HK-2 (cell line): ENCODE measurements at regions not wholly inside any gene's neighbourhood (a gene's known extent, or its start where the extent isn't known, plus 50 kb on each side); places are given as distances from the start of the nearest gene placed in this dataset.

Experiments used
- DNase-seq: peaks from one replicate; pipeline ENCODE4 v3.0.0-alpha.2; 2018; ENCODE audit not compliant: unreplicated experiment

DNA sequence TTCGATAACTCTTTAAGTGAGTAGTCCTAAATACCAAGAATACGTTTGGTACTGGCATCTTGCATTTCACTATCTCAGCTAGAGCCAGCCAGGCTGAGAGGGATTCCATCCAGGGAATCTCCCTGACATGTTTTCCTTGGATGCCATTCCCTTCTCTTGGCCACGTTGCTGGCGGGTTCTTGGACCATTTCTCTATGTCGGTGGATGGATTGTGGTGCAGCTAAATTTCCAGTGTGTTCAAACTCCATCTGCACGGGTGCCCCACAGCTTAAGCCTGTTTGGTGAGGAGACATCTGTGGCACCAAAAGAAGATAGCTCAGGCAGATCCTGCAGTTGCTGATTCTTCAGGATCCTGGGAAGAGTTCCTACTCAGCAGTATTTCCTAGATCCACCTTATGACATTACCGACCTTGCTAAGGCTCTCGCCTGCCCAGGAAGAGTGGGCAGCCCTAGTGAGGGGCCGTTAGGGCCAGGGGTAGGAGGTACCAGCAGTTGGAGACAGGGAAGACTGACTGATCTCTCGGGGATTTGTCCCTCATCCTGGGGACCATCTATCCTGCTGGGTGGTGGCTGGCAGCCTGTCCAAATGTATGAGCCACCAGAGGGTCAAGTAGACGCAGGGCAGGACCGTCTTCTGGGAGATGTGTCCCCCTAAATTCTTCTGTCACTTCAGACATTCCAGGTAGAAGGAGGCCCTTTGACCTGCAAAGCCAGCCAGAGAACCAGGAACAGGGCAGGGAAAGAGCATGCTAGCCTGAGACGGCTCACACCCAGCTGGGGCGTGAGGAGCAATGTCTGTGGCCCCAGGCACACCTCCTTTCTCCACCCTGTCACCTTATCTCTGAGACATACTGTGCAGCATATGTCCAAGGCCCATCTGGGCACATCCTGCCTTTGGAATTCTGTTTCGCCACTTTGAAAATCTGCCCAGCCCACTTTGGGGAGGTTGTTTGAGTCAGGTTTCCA lies 72.6 kb upstream of the CAPRIN2 start:
- DNase-seq: no peak

- DNase-seq: no peak
These were observed 71.5 kb upstream of the CAPRIN2 start for GRCh38 chr12:30826276-30826675.

DNA sequence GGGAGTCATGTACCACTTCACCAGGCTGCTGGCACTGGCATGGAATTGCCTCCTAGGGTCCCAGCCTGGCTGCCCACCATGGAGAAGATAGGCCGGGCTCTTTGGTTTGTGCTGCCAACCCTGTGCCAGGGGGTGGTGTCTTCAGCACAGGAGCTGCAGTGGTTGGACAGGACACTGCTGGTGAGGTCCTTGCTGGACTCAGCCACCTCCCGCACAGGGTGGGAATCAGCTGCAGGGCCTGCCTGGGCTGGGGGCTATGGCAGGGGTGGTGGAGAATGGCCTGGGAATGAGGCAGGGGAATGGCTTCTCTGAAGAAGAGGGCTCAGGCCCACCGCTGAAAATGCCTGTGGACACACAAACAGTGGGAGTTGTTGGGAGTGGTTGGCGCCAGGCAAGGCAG lies 70.6 kb upstream of the CAPRIN2 start:
- no peak for DNase-seq

DNA sequence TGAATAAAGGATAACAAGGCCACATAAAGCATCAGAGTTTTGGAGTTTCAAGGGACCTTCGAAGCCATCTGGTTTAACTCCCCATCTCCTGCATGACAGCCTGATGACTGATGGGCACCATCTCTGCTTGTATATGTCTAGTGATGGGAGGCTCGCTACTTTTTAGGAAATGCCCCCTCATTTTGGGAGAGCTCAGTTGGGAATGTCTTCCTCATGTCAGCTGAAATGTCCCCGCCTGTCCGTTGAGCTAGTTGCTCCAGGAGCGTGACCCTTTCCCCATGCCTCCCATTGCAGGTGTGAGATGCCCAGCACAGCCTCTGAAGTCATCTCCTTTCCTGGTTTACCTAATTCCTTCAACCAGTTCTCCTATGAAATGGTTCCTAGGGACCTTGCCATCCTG lies 69.6 kb upstream of the CAPRIN2 start:
- DNase-seq: no peak

GRCh38 chr12:30823764-30824163 lies 69.0 kb upstream of the CAPRIN2 start:
- no peak for DNase-seq

- no peak for DNase-seq
These were observed 68.5 kb upstream of the CAPRIN2 start for GRCh38 chr12:30823156-30823699.

DNA sequence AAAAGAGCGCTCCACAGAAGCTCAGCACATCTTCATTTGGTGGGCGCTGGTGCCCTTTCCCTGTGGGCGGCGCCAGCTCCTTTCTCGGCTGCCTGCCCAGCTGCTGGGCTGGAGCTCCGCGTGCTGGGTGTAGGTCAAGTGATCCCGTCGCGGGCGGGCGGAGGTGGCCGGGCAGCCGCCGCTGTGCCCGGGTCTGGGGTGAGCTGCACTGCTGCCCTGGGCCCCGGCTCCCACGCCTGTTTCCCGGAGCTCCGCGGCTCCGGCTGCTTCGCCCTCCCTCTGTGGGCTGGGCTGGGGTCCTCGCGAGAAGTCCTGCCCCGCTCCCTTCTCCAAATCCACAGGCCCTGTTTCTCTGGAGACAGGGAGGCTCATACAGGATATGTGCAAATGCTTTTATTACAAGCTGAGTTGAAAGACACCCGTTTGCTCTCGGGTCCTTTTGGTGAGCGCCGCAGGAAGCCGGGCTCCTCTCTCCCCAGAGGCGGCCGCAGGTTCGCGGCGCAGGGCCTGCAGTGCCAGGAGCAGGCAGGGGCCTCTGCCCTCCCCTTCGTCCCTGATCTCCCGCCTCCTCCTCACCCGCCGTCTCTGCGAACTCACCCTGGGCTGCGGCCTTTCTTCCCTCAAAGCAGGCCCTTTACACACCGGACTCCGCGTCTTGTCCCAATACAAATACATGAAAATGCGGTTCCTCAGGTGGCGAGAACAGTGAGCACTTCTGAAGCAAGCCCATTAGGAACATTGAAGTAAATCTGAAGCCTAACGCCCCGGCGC lies 67.8 kb upstream of the CAPRIN2 start:
- peak; percentile 12 for DNase-seq

DNA sequence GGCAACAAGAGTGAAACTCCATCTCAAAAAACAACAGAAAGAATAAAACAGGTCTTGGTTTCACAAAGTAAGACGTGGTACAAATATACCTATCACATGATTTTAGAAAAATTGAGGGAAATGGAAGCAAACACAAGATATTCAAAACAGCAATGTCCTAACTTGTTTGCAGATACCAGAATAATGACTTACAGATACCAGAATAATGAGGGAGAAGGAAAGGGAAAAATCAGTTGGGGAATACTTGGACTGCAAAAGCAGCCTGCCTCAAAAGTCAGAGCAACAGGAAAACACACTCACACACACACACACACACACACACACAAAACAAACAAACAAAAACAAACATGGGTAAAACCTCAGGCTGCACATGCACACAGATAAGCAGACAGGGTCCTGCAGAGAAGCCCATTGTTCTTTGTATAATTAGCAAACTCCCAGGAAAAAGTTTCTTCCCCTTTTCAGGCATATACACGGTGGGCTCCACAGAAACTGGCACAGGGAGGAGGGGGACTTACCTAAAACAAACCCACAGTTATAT lies 65.7 kb upstream of the CAPRIN2 start:
- no peak for DNase-seq

DNA sequence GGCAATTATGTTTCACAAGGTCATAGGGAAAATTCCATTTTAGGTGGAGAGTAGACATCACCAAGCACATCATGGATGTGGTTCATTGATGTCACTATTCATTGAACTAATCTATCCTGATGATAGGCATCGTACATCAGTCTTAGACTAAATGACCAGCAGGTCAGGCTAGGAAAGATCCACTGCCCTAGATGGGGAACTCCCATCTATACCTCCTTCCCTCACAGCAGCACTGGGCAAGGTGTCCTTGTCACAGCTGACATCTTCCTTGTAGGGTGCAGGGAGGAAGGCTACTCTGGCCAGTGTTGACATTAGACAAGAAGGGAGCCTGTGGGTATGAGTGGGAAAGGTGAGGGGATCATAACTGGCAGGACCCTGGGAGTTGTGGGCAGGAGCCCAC lies 63.8 kb upstream of the CAPRIN2 start:
- no peak for DNase-seq

DNA sequence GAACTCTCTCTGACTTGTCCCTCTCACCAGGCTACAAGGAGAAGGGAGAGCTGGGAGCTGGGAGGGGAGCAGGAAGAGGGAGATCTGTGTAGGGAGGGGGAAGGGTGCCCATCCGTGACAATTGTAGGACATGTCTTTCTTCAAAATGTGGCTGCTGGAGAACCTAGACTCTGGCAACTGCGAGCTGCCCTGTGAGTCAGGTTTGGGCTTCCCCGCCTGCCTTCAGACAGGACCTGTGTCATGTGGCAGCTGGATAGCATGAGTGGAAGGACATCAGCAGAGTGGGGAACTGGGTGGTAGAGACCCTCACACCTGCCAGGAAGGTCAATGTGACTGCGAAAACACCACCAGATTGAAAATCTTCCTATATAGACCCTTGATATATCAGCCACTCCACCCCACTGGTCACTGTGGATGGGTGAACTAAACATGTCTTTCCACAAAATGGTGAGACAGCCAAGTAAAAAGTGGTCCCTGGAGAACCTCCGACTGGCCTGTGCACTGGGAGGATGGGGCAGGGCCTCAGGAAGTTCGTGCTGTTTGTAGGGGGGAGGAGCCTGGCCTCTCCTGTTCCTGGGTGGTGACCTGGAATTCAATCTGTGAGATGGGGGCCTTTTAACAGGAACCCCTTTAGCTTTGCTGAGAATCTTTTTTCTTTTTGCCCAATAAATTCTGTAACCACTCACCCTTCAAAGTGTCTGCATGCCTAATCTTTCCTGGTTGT lies 62.2 kb upstream of the CAPRIN2 start:
- no peak for DNase-seq

GRCh38 chr12:30814295-30814655 lies 59.5 kb upstream of the CAPRIN2 start:
- DNase-seq: no peak

DNA sequence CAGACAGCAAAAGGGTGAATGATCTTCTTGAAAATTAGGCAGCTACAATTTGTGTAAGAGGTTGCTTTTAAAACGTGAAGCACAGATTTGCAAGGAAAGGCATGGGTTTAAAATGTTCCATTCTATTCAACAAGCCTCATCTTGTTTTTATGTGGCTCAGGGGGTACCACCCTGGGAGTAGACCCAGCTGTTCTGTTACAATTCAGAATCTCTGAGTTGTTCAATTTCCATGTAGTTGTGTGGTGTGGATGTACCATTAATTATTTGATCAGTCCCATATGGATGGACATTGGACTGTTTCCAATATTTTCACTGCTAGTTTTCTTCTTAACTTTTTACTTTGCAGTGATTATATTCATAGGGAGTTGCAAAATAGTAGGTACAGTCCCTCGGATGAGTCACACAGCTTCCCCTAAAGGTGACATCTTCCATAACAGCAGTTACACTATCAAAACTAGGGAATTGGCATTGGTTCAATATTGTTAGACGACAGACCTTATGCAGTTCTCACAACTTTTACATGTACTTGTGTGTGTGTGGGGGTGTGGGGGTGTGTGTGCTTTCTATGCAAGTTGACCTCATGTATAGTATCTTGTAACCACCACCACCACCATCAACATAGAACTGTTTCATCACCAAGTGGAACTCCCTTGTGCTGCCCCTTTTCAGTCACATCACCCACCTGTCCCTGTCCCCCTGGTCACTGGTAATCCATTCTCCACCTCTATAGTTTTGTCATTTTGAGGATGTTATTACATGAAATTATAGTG lies 59.0 kb upstream of the CAPRIN2 start:
- DNase-seq: no peak

GRCh38 chr12:30811966-30812365 lies 57.2 kb upstream of the CAPRIN2 start:
- DNase-seq: no peak

DNA sequence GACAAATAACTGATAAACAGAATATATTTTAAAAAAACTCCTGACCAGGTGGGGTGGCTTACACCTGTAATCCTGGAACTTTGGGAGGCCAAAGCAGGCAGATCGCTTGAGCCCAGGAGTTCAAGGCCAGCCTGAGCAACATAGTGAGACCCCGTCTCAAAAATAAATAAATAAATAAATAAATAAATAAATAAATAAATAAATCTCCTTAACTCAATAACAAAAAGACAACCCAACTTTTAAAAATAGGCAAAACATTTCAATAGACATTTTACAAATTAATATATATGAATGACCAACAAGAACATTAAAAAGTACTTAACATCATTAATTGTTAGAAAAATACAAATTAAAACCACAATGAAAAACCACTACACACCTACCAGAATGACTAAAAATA lies 56.2 kb upstream of the CAPRIN2 start:
- DNase-seq: no peak

- no peak for DNase-seq
These were observed 52.9 kb upstream of the CAPRIN2 start for GRCh38 chr12:30807695-30808034.

DNA sequence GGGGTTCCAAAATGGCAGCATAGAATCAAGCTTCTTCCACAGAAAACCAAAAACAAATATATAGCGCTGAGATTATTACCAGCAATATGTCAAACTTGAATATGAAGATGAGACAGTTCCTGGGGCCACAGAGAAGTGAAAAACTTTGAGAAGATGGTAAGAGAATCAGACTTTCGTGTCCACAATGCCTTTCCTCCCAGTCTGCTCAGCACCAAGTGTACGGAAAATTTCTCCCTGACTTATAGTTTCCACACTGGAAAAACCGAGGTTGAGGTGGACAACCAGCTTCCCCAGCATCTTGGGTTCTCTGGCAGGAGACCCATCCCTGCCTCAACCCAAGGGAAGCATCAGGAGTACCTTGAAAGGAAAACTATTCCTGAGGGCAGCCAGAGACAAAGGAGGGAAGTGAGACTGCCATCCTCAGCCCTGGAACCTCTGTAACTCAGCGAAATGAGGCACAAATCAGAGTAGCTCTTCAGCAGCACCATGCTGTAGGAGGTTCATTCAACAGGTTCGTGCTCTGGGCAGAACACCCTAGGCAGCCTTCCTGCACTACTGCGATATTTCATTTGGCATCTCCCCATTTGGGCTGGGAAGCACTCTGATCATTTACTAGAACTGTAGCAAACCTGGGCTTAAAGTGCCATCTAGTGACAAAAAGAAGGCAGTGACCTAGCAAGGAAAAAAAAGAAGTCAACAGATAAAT lies 52.4 kb upstream of the CAPRIN2 start:
- no peak for DNase-seq

GRCh38 chr12:30805959-30806358 lies 51.2 kb upstream of the CAPRIN2 start:
- no peak for DNase-seq
